IMR-90 (cell line): ENCODE measurements at regions not wholly inside any gene's neighbourhood (a gene's known extent, or its start where the extent isn't known, plus 50 kb on each side); places are given as distances from the start of the nearest gene placed in this dataset.

Source experiments
- ATAC-seq: fragments of 200-7000 bp; cut with Tn5 transposase; 2 replicates; pipeline ENCODE4 v1.9.1; 2020; ENCODE audit warnings: low read depth, mild to moderate bottlenecking, moderate library complexity
- BruUV-seq: library from RNA; stranded (reverse); fragments of 400-500 nt; replicated peaks from 2 replicates; lab custom pipeline; 2021; lab: Mats Ljungman, UMichigan
- CTCF ChIA-PET: fragments of 300-600 bp; formaldehyde crosslinking; extraction: SDS; loops from one replicate; lab custom pipeline; 2021; ENCODE audit warnings: antibody characterized with exemption; lab: Yijun Ruan, JAX
- POLR2A ChIA-PET: fragments of 300-600 bp; sonication (Branson Sonifier 250); formaldehyde crosslinking; loops from one replicate; lab custom pipeline; 2022; ENCODE audit warnings: antibody characterized with exemption; ENCODE audit not compliant: unreplicated experiment; lab: Charles Lee
- DNase-seq: peaks from one replicate; pipeline ENCODE4 v3.0.0; 2013
- H2AFZ ChIP-seq: replicated peaks from 2 replicates; pipeline ENCODE3; 2013; ENCODE audit warnings: low read length, mild to moderate bottlenecking; ENCODE audit not compliant: poor library complexity
- H2AK5ac ChIP-seq: 2 replicates; pipeline ENCODE4 v1.6.1; 2013; ENCODE audit warnings: low read depth, low read length, inconsistent platforms
- H2AK9ac ChIP-seq: replicated peaks from 2 replicates; pipeline ENCODE3; 2013; ENCODE audit warnings: mild to moderate bottlenecking, low read depth, low read length, moderate library complexity; ENCODE audit not compliant: poor library complexity
- H2BK120ac ChIP-seq: 2 replicates; pipeline ENCODE4 v1.6.1; 2013; ENCODE audit warnings: low read depth, low read length, inconsistent platforms
- H2BK15ac ChIP-seq: 3 replicates; pipeline ENCODE4 v1.6.1; 2013; ENCODE audit warnings: low read depth, low read length, inconsistent platforms
- H2BK20ac ChIP-seq: 2 replicates; pipeline ENCODE4 v1.6.1; 2013; ENCODE audit warnings: low read depth, mild to moderate bottlenecking, inconsistent platforms, low read length, moderate library complexity
- H2BK5ac ChIP-seq: 2 replicates; pipeline ENCODE4 v1.6.1; 2013; ENCODE audit warnings: mild to moderate bottlenecking, low read depth, low read length, inconsistent platforms; ENCODE audit not compliant: poor library complexity, severe bottlenecking
- H3K14ac ChIP-seq: replicated peaks from 2 replicates; pipeline ENCODE4 v1.6.1; 2013; ENCODE audit warnings: low read depth, low read length, inconsistent platforms
- H3K18ac ChIP-seq: 2 replicates; pipeline ENCODE4 v1.6.1; 2013; ENCODE audit warnings: low read depth, low read length, control low read depth
- H3K23ac ChIP-seq: 2 replicates; pipeline ENCODE4 v1.6.1; 2013; ENCODE audit warnings: low read depth, low read length, inconsistent platforms
- H3K27ac ChIP-seq: 2 replicates; pipeline ENCODE4 v1.5.1; 2013; ENCODE audit warnings: mild to moderate bottlenecking, control low read depth, low read length; ENCODE audit not compliant: insufficient read depth
- H3K27me3 ChIP-seq: 2 replicates; pipeline ENCODE4 v1.6.1; 2013; ENCODE audit warnings: low read length; ENCODE audit not compliant: control insufficient read depth, insufficient read depth
- H3K36me3 ChIP-seq: 2 replicates; pipeline ENCODE4 v1.6.1; 2013; ENCODE audit warnings: low read length, mixed read lengths; ENCODE audit not compliant: control insufficient read depth, insufficient read depth
- H3K4ac ChIP-seq: 2 replicates; pipeline ENCODE4 v1.6.1; 2013; ENCODE audit warnings: low read depth, low read length, inconsistent platforms
- H3K4me1 ChIP-seq: 2 replicates; pipeline ENCODE4 v1.6.1; 2013; ENCODE audit warnings: low read length, mixed read lengths; ENCODE audit not compliant: control insufficient read depth, insufficient read depth
- H3K4me2 ChIP-seq: 2 replicates; pipeline ENCODE4 v1.6.1; 2013; ENCODE audit warnings: low read depth, mild to moderate bottlenecking, control low read depth, low read length, moderate library complexity
- H3K4me3 ChIP-seq: 2 replicates; pipeline ENCODE4 v1.5.1; 2013; ENCODE audit warnings: low read depth, mild to moderate bottlenecking, control low read depth, low read length, moderate library complexity; ENCODE audit not compliant: insufficient read depth
- H3K56ac ChIP-seq: 2 replicates; pipeline ENCODE4 v1.6.1; 2013; ENCODE audit warnings: low read length, inconsistent platforms; ENCODE audit not compliant: insufficient read depth; ENCODE audit errors: extremely low read depth
- H3K79me1 ChIP-seq, 2 experiments: 2 replicates each; pipeline ENCODE4 v1.6.1; 2013; ENCODE audit warnings: low read length in 2 of 2, inconsistent platforms in 1 of 2, low read depth in 1 of 2
- H3K9ac ChIP-seq: 2 replicates; pipeline ENCODE4 v1.6.1; 2013; ENCODE audit warnings: low read depth, low read length, control low read depth
- H3K9me1 ChIP-seq: 2 replicates; pipeline ENCODE4 v1.6.1; 2013; ENCODE audit warnings: low read length, inconsistent platforms; ENCODE audit not compliant: insufficient read depth
- H3K9me3 ChIP-seq: 2 replicates; pipeline ENCODE4 v1.6.1; 2013; ENCODE audit warnings: low read length; ENCODE audit not compliant: control insufficient read depth, insufficient read depth
- H4K20me1 ChIP-seq: 2 replicates; pipeline ENCODE4 v1.6.1; 2013; ENCODE audit warnings: low read length, inconsistent platforms; ENCODE audit not compliant: insufficient read depth
- H4K5ac ChIP-seq: 2 replicates; pipeline ENCODE4 v1.6.1; 2013; ENCODE audit warnings: mild to moderate bottlenecking, low read depth, low read length, control low read depth
- H4K8ac ChIP-seq, 2 experiments: 2 replicates each; pipeline ENCODE4 v1.6.1; 2013; ENCODE audit warnings: low read depth in 2 of 2, low read length in 2 of 2, control low read depth in 1 of 2, inconsistent platforms in 1 of 2
- H4K91ac ChIP-seq: 2 replicates; pipeline ENCODE4 v1.6.1; 2013; ENCODE audit warnings: low read depth, low read length, inconsistent platforms; ENCODE audit not compliant: insufficient read depth
- BHLHE40 ChIP-seq: fragments of 150-350 bp; IDR thresholded peaks from 2 replicates; pipeline ENCODE4 v1.6.1; 2016; ENCODE audit warnings: mild to moderate bottlenecking, low read depth, low read length
- CEBPB ChIP-seq: IDR thresholded peaks from 2 replicates; pipeline ENCODE4 v1.6.1; 2012; ENCODE audit warnings: low read depth, low read length, improper control_type of control experiment
- CHD1 ChIP-seq: IDR thresholded peaks from 2 replicates; pipeline ENCODE4 v1.6.1; 2012; ENCODE audit warnings: low read depth, low read length, improper control_type of control experiment
- FOS ChIP-seq: fragments of 150-350 bp; IDR thresholded peaks from 2 replicates; pipeline ENCODE4 v1.6.1; 2016; ENCODE audit warnings: low read depth, low read length
- MAFK ChIP-seq: IDR thresholded peaks from 2 replicates; pipeline ENCODE4 v1.6.1; 2012; ENCODE audit warnings: low read depth, low read length, improper control_type of control experiment
- MAZ ChIP-seq: IDR thresholded peaks from 2 replicates; pipeline ENCODE4 v1.6.1; 2012; ENCODE audit warnings: low read depth, mild to moderate bottlenecking, low read length, improper control_type of control experiment, moderate library complexity, borderline replicate concordance
- MXI1 ChIP-seq: IDR thresholded peaks from 2 replicates; pipeline ENCODE4 v1.6.1; 2012; ENCODE audit warnings: low read depth, mild to moderate bottlenecking, low read length, moderate library complexity, borderline replicate concordance
- NFE2L2 ChIP-seq: fragments of 150-350 bp; IDR thresholded peaks from 2 replicates; pipeline ENCODE4 v1.6.1; 2016; ENCODE audit warnings: low read depth, mild to moderate bottlenecking, low read length
- POLR2A ChIP-seq: IDR thresholded peaks from 2 replicates; pipeline ENCODE4 v1.6.1; 2012; ENCODE audit warnings: mild to moderate bottlenecking, low read depth, low read length
- RAD21 ChIP-seq: IDR thresholded peaks from 2 replicates; pipeline ENCODE4 v1.6.1; 2012; ENCODE audit warnings: low read length, improper control_type of control experiment
- RCOR1 ChIP-seq: IDR thresholded peaks from 2 replicates; pipeline ENCODE4 v1.6.1; 2012; ENCODE audit warnings: mild to moderate bottlenecking, low read length, improper control_type of control experiment; ENCODE audit not compliant: insufficient replicate concordance
- RFX5 ChIP-seq: IDR thresholded peaks from 2 replicates; pipeline ENCODE4 v1.8.0; 2012; ENCODE audit warnings: low read depth, mild to moderate bottlenecking, low read length, moderate library complexity
- SMC3 ChIP-seq: fragments of 150-350 bp; IDR thresholded peaks from 2 replicates; pipeline ENCODE4 v1.6.1; 2016; ENCODE audit warnings: low read depth, mild to moderate bottlenecking, antibody characterized with exemption, low read length, moderate library complexity
- WGBS, 2 experiments: methylation state at CpG; one replicate each; pipeline versions ENCODE4 v1.1.5 to v1.1.7; 2013; ENCODE audit warnings: missing lambda C conversion rate in 2 of 2; ENCODE audit not compliant: insufficient read length in 1 of 2; ENCODE audit errors: extremely low coverage in 2 of 2; 5-methylcytosine and 5-hydroxymethylcytosine counted together
- dilution Hi-C: fragments of 300-500 bp; cut with HindIII; formaldehyde crosslinking; loops from one replicate; pipeline ENCODE4 v1.14.3; 2018; ENCODE audit warnings: low sequenced_read_pairs; ENCODE audit not compliant: unreplicated experiment
- in situ Hi-C: fragments of 300-500 bp; cut with MboI; formaldehyde crosslinking; loops from 3 replicates; pipeline ENCODE4 v1.14.3; 2019; ENCODE audit warnings: low sequenced_read_pairs, inconsistent platforms, mixed read lengths
- intact Hi-C: fragments of 100-400 bp; cut with micrococcal nuclease; formaldehyde crosslinking; loops from 2 replicates; pipeline ENCODE4 v1.10.0; 2022
- TF ChIP-seq, protein P1 (sequence below): conservative IDR thresholded peaks from 2 replicates; pipeline ENCODE4 v1.5.1; 2012; ENCODE audit warnings: mild to moderate bottlenecking, low read depth, low read length, improper control_type of control experiment
- TF ChIP-seq, protein P2 (sequence below): fragments of 150-350 bp; IDR thresholded peaks from 2 replicates; pipeline ENCODE4 v1.6.1; 2017; ENCODE audit warnings: mild to moderate bottlenecking, antibody characterized with exemption, low read length, low read depth
- TF ChIP-seq, protein P3 (sequence below): fragments of 150-350 bp; IDR thresholded peaks from 2 replicates; pipeline ENCODE4 v1.6.1; 2016; ENCODE audit warnings: low read depth, mild to moderate bottlenecking, low read length, moderate library complexity, borderline replicate concordance

DNA sequence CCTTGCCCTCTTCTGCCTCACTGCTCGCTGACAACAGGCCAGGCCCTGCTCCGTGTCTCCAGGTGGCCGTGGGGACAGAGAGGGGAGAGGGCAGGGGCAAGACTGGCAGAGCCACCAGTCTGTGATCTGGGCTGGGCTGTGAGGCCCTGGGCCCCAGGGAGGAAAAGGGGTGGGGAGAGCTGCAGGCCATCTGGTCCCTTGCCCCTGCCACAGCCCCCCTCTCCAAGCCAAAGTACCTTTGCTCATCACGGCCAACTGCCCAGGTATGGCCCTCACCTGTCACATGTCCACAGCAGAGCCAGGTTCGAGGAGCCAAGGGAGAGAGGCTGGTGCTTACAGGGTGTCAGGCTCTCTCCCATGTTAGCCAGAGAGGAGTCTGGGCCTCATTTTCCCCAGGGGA, 91.4 kb upstream of the LHX1 start:
- in situ Hi-C loops: no loop called here
- intact Hi-C loops: no loop called here
- peak overlapping the region; percentile 59 for H2AFZ ChIP-seq

More for the DNA sequence above, 91.4 kb upstream of the LHX1 start:
- no peak overlapping the region for H3K23ac ChIP-seq
- H3K9me3 ChIP-seq: no peaks in the 10 kb centered on the region
- H4K8ac ChIP-seq: no peak overlapping the region
- H3K4me3 ChIP-seq: no peak overlapping the region
- no peak overlapping the region for H3K4ac ChIP-seq
- H3K18ac ChIP-seq: no peak overlapping the region
- no peak overlapping the region for H2BK15ac ChIP-seq
- H2BK120ac ChIP-seq: no peak overlapping the region
- H2AK9ac ChIP-seq: no peak overlapping the region
- peaks cover 11% of the 10 kb centered on the region for H3K4me1 ChIP-seq
- H3K9me1 ChIP-seq: peaks cover 5% of the 10 kb centered on the region
- no peak overlapping the region for H3K27ac ChIP-seq
- H3K36me3 ChIP-seq: no peaks in the 10 kb centered on the region
- no CpG with 5 or more reads among the region's 5 CpGs for WGBS, 2 experiments
- no peak overlapping the region for H2BK5ac ChIP-seq
- no peak overlapping the region for H3K4me2 ChIP-seq
- no peak for ATAC-seq
- dilution Hi-C loops: no loop called here
- DNase-seq: no peak
- H3K56ac ChIP-seq: no peak overlapping the region
- no peak overlapping the region for H4K5ac ChIP-seq
- ChIA-PET CTCF (no interaction called here), POLR2A (no interaction called here)
- no peaks in the 10 kb centered on the region for H4K20me1 ChIP-seq
- H2AK5ac ChIP-seq: no peak overlapping the region
- TF ChIP-seq SMC3: no peak
- TF ChIP-seq CEBPB: no peak
- no peak for TF ChIP-seq NFE2L2
- TF ChIP-seq, protein P1, sequence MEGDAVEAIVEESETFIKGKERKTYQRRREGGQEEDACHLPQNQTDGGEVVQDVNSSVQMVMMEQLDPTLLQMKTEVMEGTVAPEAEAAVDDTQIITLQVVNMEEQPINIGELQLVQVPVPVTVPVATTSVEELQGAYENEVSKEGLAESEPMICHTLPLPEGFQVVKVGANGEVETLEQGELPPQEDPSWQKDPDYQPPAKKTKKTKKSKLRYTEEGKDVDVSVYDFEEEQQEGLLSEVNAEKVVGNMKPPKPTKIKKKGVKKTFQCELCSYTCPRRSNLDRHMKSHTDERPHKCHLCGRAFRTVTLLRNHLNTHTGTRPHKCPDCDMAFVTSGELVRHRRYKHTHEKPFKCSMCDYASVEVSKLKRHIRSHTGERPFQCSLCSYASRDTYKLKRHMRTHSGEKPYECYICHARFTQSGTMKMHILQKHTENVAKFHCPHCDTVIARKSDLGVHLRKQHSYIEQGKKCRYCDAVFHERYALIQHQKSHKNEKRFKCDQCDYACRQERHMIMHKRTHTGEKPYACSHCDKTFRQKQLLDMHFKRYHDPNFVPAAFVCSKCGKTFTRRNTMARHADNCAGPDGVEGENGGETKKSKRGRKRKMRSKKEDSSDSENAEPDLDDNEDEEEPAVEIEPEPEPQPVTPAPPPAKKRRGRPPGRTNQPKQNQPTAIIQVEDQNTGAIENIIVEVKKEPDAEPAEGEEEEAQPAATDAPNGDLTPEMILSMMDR: no peak
- TF ChIP-seq, protein P2, sequence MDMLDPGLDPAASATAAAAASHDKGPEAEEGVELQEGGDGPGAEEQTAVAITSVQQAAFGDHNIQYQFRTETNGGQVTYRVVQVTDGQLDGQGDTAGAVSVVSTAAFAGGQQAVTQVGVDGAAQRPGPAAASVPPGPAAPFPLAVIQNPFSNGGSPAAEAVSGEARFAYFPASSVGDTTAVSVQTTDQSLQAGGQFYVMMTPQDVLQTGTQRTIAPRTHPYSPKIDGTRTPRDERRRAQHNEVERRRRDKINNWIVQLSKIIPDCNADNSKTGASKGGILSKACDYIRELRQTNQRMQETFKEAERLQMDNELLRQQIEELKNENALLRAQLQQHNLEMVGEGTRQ: no peak
- no peak for TF ChIP-seq POLR2A
- TF ChIP-seq RFX5: no peak
- no peak for TF ChIP-seq RAD21
- TF ChIP-seq MAZ: no peak
- no peak for TF ChIP-seq FOS
- TF ChIP-seq MXI1: no peak
- TF ChIP-seq BHLHE40: no peak
- TF ChIP-seq, protein P3, sequence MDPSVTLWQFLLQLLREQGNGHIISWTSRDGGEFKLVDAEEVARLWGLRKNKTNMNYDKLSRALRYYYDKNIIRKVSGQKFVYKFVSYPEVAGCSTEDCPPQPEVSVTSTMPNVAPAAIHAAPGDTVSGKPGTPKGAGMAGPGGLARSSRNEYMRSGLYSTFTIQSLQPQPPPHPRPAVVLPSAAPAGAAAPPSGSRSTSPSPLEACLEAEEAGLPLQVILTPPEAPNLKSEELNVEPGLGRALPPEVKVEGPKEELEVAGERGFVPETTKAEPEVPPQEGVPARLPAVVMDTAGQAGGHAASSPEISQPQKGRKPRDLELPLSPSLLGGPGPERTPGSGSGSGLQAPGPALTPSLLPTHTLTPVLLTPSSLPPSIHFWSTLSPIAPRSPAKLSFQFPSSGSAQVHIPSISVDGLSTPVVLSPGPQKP: no peak
- no peak for TF ChIP-seq RCOR1
- TF ChIP-seq MAFK: no peak
- no peak for TF ChIP-seq CHD1
- H3K14ac ChIP-seq: no peak overlapping the region
- H4K91ac ChIP-seq: no peak overlapping the region; the same call in 1 of the 2 replicates
- H2BK20ac ChIP-seq: no peak overlapping the region
- peaks cover 23% of the 10 kb centered on the region for H3K27me3 ChIP-seq
- BruUV-seq: no TSS peak
- H3K79me1 ChIP-seq: no peaks in the 10 kb centered on the region
- H3K9ac ChIP-seq: no peak overlapping the region
